HEK293 (cell line): ENCODE measurements at regions not wholly inside any gene's neighbourhood (a gene's known extent, or its start where the extent isn't known, plus 50 kb on each side); places are given as distances from the start of the nearest gene placed in this dataset.

Experiments used
- YY1 ChIP-seq: fragments of 450-650 bp; formaldehyde crosslinking; IDR thresholded peaks from 2 replicates; pipeline ENCODE4 v1.5.1; 2018; ENCODE audit warnings: missing biosample characterization, missing genetic modification characterization
- ZNF354C ChIP-seq: fragments of 450-650 bp; formaldehyde crosslinking; IDR thresholded peaks from 2 replicates; pipeline ENCODE4 v1.5.1; 2016; ENCODE audit warnings: missing biosample characterization, missing genetic modification characterization, low read depth, borderline replicate concordance
- ZNF426 ChIP-seq: fragments of 450-650 bp; formaldehyde crosslinking; IDR thresholded peaks from 2 replicates; pipeline ENCODE4 v1.5.1; 2017; ENCODE audit warnings: missing biosample characterization, missing genetic modification characterization, mild to moderate bottlenecking, inconsistent platforms, moderate library complexity
- TF ChIP-seq, protein P1 (sequence below): IDR thresholded peaks from 2 replicates; pipeline ENCODE4 v1.6.1; 2011; ENCODE audit warnings: mild to moderate bottlenecking, low read depth, low read length, borderline replicate concordance
- TF ChIP-seq, protein P2 (sequence below): fragments of 450-650 bp; formaldehyde crosslinking; IDR thresholded peaks from 2 replicates; pipeline ENCODE4 v1.5.1; 2016; ENCODE audit warnings: missing biosample characterization, missing genetic modification characterization

DNA sequence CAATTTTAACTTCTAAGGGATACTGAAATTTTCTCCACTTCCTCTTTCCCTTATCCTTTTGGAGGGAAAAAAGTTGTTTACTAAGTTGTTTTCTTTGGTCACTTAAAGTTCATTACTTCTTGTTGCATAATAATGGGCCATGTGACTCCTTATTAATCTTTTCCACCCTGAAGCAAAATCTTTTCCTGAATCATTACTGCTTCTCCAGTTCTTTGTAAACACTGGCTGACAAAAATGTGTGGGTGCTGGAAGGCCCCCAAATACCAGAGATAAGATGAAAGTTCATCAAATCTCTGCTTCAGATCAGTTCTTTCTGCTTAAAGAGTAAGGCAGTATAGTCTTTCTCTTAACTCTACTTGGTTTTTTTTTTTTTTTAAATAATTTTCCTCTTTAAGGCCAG lies 108.9 kb upstream of the NHS start:
- TF ChIP-seq, protein P1, sequence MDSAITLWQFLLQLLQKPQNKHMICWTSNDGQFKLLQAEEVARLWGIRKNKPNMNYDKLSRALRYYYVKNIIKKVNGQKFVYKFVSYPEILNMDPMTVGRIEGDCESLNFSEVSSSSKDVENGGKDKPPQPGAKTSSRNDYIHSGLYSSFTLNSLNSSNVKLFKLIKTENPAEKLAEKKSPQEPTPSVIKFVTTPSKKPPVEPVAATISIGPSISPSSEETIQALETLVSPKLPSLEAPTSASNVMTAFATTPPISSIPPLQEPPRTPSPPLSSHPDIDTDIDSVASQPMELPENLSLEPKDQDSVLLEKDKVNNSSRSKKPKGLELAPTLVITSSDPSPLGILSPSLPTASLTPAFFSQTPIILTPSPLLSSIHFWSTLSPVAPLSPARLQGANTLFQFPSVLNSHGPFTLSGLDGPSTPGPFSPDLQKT: no peak
- TF ChIP-seq, protein P2, sequence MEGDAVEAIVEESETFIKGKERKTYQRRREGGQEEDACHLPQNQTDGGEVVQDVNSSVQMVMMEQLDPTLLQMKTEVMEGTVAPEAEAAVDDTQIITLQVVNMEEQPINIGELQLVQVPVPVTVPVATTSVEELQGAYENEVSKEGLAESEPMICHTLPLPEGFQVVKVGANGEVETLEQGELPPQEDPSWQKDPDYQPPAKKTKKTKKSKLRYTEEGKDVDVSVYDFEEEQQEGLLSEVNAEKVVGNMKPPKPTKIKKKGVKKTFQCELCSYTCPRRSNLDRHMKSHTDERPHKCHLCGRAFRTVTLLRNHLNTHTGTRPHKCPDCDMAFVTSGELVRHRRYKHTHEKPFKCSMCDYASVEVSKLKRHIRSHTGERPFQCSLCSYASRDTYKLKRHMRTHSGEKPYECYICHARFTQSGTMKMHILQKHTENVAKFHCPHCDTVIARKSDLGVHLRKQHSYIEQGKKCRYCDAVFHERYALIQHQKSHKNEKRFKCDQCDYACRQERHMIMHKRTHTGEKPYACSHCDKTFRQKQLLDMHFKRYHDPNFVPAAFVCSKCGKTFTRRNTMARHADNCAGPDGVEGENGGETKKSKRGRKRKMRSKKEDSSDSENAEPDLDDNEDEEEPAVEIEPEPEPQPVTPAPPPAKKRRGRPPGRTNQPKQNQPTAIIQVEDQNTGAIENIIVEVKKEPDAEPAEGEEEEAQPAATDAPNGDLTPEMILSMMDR (tag by site-specific recombination): no peak
- TF ChIP-seq ZNF426 (tag by site-specific recombination) (no peak), ZNF354C (tag by site-specific recombination) (no peak), YY1 (tag by site-specific recombination) (no peak)
